GM12864 (cell line): ENCODE measurements at regions not wholly inside any gene's neighbourhood (a gene's known extent, or its start where the extent isn't known, plus 50 kb on each side); places are given as distances from the start of the nearest gene placed in this dataset.

ENCODE experiments used
- DNase-seq: peaks from one replicate; pipeline ENCODE4 v3.0.0-alpha.2; 2011; ENCODE audit warnings: low read depth
- H3K4me3 ChIP-seq: 2 replicates; pipeline ENCODE4 v1.5.1; 2011; ENCODE audit warnings: mild to moderate bottlenecking, low read depth, low read length, control low read depth
- CTCF ChIP-seq: IDR thresholded peaks from 2 replicates; pipeline ENCODE4 v1.5.1; 2011; ENCODE audit warnings: low read depth, mild to moderate bottlenecking, moderate library complexity, low read length, control low read depth, inconsistent platforms; ENCODE audit errors: missing control alignments

GRCh38 chr3:23739536-23739935 is 66.2 kb upstream of the UBE2E1 start:
- no peak for DNase-seq
- H3K4me3 ChIP-seq: no peak overlapping the region
- TF ChIP-seq CTCF: no peak

- no peak for DNase-seq
- H3K4me3 ChIP-seq: no peak overlapping the region
- TF ChIP-seq CTCF: no peak
These were observed 65.2 kb upstream of the UBE2E1 start for GRCh38 chr3:23740517-23740965.

GRCh38 chr3:23741036-23741706 is 64.6 kb upstream of the UBE2E1 start:
- no peak for DNase-seq
- TF ChIP-seq CTCF: no peak
- no peak overlapping the region for H3K4me3 ChIP-seq

GRCh38 chr3:23743141-23743784 is 62.5 kb upstream of the UBE2E1 start:
- H3K4me3 ChIP-seq: no peak overlapping the region
- no peak for DNase-seq
- TF ChIP-seq CTCF: no peak

- TF ChIP-seq CTCF: no peak
- no peak for DNase-seq
- no peak overlapping the region for H3K4me3 ChIP-seq
These were observed 59.3 kb upstream of the UBE2E1 start for GRCh38 chr3:23746441-23746840.

- H3K4me3 ChIP-seq: no peak overlapping the region
- no peak for DNase-seq
- no peak for TF ChIP-seq CTCF
These were observed 57.9 kb upstream of the UBE2E1 start for GRCh38 chr3:23747841-23748240.
